Central memory CD4-positive, alpha-beta T cell (primary cell): ENCODE measurements at regions not wholly inside any gene's neighbourhood (a gene's known extent, or its start where the extent isn't known, plus 50 kb on each side); places are given as distances from the start of the nearest gene placed in this dataset.

Experiments
- DNase-seq: peaks from one replicate; pipeline ENCODE4 v3.0.0; 2022

DNA sequence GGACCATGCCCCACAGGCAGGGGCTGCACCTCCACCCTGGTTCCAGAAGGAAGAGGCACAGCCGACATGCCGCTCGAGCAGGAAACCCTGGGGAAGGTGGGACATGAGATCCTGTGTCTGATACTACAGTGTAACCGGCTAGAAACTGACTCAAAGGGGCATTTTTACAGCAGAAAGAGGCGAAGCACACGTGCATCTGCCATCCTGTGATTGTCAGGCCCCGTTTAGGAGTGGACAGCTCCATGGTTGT is 62.7 kb downstream of the SIK1 start:
- DNase-seq, result no peak

DNA sequence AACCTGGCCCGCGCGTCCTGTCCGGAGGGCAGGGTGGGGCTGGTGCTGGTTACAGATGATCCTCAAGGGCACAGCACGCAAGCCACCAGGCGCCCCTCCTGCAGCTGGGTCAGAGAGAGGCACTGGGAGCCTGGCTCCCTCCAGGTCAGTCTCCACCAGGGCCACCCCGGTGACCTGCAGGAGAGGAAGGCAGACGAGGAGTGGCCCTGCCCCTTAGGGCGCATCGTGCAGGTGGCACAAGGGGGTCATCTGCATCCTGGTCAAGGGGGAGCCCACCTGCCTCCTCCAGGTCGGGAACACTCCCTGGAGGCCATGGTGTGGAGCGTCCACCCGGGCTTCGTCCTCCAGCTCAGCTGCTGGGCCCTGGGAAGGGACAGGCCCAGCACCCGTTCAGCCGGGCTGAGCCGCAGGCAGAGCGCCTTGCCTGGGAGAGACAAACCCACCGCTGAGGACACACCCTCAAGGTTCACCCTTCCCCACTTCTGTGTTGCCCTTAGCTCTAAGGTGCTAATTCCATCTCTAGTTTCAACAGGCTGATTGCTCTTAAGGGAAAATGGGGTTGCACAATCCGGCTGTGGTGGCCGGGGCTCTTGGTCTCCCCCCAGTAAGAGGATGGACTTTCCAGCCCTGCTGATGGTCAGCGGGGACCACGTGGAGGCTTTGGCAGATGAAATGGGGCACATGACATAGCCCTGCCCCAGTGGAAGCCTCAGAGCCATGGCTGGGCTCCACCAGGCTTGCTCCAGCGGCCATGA is 63.2 kb downstream of the SIK1 start:
- no peak for DNase-seq

- DNase-seq, result peak; percentile 49
Measured at GRCh38 chr21:43362915-43363314, 64.0 kb downstream of the SIK1 start.

DNA sequence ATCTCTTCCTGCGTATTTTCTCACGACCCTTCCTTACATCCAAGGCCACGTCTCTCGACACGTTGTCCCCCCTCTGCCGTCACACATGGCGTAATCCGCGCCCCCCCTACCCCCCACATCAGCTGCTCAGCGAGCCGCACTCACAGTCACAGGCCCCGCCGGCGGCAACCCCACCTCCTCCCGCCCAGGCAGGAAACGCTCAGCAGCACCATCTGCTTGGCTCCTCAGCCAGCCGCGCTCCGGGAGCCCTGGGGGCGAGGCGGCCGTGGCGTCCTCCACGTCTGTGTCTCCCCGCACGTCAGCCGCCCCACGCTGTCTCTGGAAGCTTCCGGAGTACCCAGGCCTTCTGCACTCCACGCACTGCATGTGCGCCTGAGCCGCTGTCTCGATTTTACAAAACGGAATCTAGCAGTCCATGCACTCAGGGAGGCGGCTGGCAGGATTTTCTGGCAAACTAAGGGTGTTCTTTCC is 64.6 kb downstream of the SIK1 start:
- DNase-seq, result peak; percentile 92

GRCh38 chr21:43361493-43362296 is 65.2 kb downstream of the SIK1 start:
- DNase-seq, result peak; percentile 55

DNA sequence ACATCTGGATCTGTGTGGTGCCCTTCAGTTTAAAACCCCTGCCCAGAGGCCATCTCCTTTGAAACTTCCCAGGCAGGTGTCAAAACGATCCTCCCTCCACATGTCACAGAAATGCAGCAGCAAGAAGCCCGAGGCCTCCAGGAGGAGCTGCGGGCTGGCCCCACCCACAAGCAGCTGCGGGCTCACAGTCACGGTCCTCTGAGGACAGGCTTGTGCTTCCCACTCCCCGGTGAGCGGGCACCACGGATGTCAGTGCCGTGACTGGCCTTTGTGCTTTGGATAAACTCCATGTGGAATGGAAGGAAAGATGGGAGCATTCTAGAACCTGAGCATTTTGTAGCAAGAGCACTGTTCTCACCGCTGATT is 65.8 kb downstream of the SIK1 start:
- DNase-seq, result no peak

DNA sequence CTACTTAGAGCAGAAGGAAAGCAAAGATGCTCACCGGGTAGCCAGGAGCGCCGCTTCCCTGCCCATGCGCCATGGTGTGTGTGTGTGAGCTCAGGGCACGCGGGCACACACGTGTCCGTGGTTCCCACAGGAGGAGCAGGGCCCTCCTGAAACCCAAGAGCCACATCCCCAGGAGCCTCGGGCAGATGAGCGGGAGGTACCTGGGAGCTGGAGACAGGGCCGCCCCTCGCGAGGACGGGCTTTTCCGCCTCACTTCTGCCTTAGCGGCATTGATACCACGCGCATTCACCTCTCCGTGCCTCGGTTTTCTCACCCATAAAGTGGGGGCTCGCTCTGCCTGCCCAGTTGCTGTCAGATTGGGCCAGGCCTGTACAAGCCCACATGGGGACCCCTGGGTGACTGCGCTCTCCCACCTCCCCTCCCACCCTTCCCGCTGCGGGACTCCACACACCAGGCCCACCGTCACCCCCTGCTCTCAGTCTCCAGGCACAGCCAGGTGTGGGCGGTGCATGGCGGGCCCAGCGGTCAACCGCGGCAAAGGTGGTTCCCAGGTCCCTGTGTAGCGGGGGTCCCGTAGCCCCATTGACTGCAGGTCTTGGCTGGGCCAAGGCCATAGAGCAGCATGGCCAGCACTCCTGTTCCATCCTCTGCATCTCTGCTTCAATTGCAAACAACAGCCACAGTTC is 66.3 kb downstream of the SIK1 start:
- DNase-seq, result no peak

DNA sequence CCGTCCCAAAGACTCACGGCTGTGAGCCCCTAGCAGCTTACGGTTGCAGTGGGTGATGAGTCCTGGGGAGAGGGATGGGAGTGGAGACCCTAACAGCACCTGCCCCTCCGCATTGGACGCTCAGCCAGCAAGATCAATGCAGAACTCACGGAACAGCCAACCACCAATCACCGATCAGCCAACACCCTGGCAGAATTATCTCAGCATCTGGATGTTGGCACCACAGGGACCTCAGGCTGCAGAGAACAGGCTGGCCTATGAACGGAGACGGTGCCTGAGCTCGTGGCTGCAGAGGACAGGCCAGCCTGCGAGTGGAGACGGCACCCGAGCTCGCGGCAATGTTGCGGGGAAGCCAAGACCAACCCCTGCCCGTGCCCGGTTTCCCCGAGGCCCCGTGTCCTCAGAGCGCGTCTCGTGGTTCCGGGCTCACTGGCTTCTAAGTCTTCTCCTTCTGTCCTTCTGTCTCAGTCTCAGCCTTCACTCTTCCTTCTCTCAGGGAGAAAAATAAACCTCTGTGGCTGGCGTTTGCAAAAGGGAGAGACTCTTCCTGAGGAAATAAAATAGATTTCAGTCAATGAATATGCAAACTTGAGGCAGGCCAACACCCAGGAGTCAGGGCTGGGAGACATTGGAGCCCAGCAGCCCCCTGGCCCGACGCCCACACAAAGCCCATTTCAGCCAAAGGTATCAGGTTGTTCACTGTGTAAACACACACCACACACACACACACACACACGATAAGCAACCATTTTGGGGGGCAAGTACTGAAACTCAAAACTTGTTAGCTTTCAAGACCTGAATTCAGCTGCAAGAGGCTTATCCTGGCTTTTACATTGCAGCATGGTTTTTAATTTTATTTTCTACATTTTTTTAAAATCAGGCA is 67.8 kb downstream of the SIK1 start:
- DNase-seq, result no peak

GRCh38 chr21:43357715-43358430 is 69.1 kb downstream of the SIK1 start:
- no peak for DNase-seq

DNA sequence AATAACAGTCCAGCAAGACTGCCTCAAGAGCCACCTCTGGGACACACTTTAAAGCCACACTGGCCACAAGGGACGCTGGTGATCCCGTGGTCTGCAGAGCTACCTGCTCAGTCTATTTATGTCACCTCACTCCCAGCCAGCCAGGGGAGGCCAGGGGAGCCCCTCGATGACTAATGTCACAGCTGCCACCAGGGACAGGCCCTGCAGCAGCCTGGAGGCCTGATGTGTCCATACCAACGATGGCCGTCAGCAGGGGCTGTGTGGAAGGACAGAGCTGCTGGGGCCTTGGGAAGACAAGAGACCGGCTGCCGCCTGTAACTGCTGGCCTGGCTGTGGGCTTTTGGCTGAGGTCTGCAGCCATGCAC is 71.0 kb downstream of the SIK1 start:
- DNase-seq, result no peak

DNA sequence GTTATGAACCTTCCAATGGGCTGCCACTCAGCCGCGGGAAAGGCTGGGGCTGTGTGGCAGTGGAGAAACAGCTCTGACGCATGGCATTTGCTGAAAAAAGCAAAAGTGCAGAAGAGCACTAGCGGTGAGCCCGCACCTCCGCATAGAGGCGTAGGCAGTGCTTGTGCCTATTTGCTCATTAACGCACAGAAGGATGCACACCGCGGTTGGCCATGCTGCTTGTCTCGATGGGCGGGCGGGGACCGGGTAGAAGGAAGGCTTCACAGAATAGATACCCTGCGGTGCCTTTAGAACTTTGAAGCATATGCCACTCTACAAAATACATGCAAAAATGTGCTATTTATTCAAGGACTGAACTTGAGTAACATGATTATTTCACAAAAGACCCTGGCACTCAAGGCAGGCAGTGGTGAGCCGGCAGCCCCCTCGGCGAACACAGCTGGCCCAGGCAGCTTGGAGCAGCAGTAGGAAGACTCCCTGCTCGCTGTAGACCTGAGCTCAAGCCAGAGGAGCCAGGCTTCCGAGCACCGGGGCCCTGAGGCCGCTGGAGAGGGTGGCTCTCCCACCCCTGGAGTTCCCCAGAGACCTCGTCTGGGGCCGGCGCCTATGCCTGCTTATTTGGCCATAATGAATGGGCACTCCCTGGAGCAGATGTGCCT is 71.5 kb downstream of the SIK1 start:
- DNase-seq, result no peak

GRCh38 chr21:43354666-43355065 is 72.3 kb downstream of the SIK1 start:
- DNase-seq, result no peak

- no peak for DNase-seq
Measured at GRCh38 chr21:43354026-43354420, 72.9 kb downstream of the SIK1 start.

DNA sequence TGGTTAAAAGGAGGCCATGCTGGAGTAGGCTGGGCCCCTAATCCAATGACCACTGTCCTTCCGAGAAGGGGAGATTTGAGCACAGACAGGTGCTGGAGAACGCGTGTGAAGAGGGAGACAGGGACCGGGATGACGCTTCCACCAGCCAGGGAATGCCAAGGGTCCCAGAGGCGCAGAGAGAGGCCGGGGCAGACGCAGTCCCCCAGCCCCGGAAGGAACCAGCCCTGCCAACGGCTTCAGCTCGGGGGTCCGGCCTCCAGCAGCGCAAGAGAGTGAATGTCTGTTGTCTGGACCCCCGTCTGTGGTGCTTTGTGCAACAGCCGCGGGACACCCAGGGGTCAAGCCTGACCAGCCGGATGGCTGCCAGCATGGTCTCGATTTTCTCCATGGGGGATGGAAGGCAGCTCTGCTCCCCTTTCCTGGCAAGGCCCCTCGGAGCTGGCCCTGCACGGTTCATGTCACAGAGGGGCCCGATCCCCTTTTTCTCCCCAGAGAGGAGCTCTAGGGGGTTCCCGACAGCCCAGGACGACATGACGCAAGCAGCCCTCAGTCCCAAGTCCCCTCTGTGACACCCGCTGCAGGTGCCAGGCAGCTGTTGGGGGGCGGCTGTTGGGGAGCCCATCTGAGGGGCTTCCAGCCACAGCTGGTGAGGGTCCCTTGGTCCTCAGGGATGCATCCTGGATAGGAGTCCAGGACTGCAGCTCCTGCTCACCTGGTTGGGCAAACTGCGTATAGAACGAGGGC is 73.5 kb downstream of the SIK1 start:
- DNase-seq, result no peak

DNA sequence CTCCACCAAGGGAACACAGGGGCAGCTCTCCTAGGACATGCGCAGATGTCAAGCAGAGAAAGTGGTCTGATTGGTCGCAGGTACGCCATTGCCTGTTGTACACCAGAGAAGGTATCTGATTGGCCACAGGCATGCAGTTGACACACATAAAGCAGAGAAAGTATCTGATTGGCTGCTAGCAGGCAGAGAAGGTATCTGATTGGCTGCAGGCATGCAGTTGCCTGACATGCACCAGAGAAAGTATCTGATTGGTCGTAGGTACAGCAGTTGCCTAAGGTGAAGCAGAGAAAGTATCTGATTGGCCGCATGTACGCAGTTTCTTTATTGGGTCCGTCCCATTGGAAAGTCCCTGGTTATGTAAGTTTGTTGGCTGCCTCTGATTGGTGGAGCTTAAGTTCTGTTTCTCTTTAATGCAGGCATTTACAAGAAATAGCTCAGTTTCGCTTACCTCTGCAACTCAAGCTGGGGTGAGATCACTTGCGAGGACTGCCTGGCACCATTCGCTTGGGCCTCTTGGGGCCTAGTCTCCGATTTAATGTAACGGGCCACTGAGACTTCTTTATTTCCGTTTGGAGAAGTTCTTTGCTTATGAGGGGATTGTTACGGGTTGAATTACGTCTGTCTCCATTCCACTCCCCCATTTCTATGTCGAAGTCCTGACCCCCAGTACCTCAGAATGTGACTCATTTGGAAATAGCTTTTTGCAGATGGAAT is 74.2 kb downstream of the SIK1 start:
- peak; percentile 18 for DNase-seq

DNA sequence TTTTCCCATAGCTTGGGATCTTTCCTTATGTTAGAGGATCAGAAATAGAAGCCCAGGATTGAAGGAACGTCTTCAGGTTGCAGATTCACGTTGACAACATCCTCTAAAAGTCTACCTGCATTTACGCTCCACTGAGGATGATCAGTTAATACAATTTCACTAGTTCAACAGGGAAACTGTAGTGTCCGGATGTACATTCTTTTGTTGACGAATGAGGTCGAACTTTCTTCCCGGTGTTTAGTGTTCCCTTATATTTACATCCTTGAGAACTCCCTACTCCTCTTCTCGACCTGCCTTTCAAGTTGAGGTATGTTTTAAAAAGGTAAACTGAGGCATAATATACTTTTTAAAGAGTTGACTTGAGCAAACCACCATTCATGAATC is 74.8 kb downstream of the SIK1 start:
- DNase-seq, result no peak

- DNase-seq, result no peak
Measured at GRCh38 chr21:43351501-43352153, 75.3 kb downstream of the SIK1 start.

DNA sequence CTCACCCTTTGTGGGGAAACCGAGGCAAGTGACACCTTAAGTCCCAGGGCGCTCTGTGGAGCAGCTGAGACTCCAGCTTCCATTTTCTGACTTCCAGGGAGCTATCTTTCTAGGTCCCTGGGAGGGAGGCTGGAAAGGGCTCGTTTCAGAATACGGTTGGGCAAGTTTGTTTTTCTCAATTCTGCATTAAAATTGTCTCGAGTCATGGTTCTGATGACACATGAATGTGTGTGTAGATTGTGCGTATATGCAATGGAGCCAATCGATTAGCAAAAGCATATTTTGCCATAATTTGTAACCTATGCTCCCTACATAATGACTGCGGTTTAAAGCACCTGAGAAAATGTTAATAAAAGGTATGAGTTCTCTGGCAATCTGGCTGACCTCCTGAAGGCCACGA is 77.3 kb downstream of the SIK1 start:
- no peak for DNase-seq

DNA sequence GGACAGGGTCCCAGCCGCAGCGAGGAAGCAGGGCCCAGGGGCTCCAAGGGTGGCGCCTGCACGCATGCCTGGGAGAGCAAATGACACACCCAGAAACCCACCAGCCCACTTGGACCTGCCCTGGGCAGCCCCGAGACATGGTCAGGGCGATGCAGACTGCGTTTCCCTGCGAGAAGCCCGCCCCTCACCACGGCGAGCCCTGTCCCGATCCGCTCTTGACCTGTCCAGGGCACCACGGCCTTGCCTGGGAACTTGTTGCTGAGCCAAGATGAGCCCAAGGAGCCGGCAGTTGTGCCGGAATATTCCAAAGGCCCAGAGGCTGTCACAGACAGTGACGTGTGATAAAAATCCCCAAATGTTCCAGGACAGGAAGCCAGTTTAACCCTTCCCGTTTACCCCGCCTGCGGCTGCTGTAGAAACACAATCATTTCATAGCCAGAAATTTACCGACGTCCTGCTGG is 78.1 kb downstream of the SIK1 start:
- DNase-seq, result no peak
